Kidney epithelial cell (primary cell): ENCODE measurements at regions not wholly inside any gene's neighbourhood (a gene's known extent, or its start where the extent isn't known, plus 50 kb on each side); places are given as distances from the start of the nearest gene placed in this dataset.

Experiments used
- DNase-seq: peaks from one replicate; pipeline ENCODE4 v3.0.0-alpha.2; 2010; ENCODE audit warnings: low read depth
- H3K27me3 ChIP-seq: 2 replicates; pipeline ENCODE4 v1.6.0; 2011; ENCODE audit warnings: low read length; ENCODE audit not compliant: control insufficient read depth, insufficient read depth
- H3K36me3 ChIP-seq: 2 replicates; pipeline ENCODE4 v1.5.1; 2011; ENCODE audit warnings: low read length; ENCODE audit not compliant: control insufficient read depth, insufficient read depth
- H3K4me3 ChIP-seq: 2 replicates; pipeline ENCODE4 v1.5.1; 2011; ENCODE audit warnings: low read depth, mild to moderate bottlenecking, control low read depth, low read length
- CTCF ChIP-seq: IDR thresholded peaks from 2 replicates; pipeline ENCODE4 v1.5.1; 2011; ENCODE audit warnings: mild to moderate bottlenecking, moderate library complexity, low read length, control low read depth, inconsistent platforms; ENCODE audit not compliant: insufficient read depth, poor library complexity, severe bottlenecking

GRCh38 chr14:104388011-104388521 is 191.5 kb upstream of the C14orf180 start:
- DNase-seq, result no peak

GRCh38 chr14:104388541-104389325 is 190.8 kb upstream of the C14orf180 start:
- no peak for TF ChIP-seq CTCF
- no peak for DNase-seq
- Histone ChIP-seq H3K36me3 (no peaks in the 10 kb centered on the region), H3K4me3 (no peak overlapping the region), H3K27me3 (peaks cover 19% of the 10 kb centered on the region)

More at GRCh38 chr14:104388011-104388521, 191.5 kb upstream of the C14orf180 start:
- TF ChIP-seq CTCF, result no peak
- no peak overlapping the region for H3K4me3 ChIP-seq
- peaks cover 25% of the 10 kb centered on the region for H3K27me3 ChIP-seq
- H3K36me3 ChIP-seq, result no peaks in the 10 kb centered on the region

- no peak for TF ChIP-seq CTCF
- DNase-seq, result no peak
- H3K27me3 ChIP-seq, result peaks cover 11% of the 10 kb centered on the region
Observed at GRCh38 chr14:104389326-104390220, 190.0 kb upstream of the C14orf180 start.

GRCh38 chr14:104390221-104390931 is 189.2 kb upstream of the C14orf180 start:
- TF ChIP-seq CTCF, result no peak
- peaks cover 8% of the 10 kb centered on the region for H3K27me3 ChIP-seq
- DNase-seq, result no peak

More at GRCh38 chr14:104389326-104390220, 190.0 kb upstream of the C14orf180 start:
- no peak overlapping the region for H3K4me3 ChIP-seq
- no peaks in the 10 kb centered on the region for H3K36me3 ChIP-seq

GRCh38 chr14:104390941-104391901 is 188.3 kb upstream of the C14orf180 start:
- DNase-seq, result no peak
- H3K36me3 ChIP-seq, result no peaks in the 10 kb centered on the region
- no peak for TF ChIP-seq CTCF
- no peak overlapping the region for H3K4me3 ChIP-seq
- peaks cover 8% of the 10 kb centered on the region for H3K27me3 ChIP-seq

More at GRCh38 chr14:104390221-104390931, 189.2 kb upstream of the C14orf180 start:
- H3K36me3 ChIP-seq, result no peaks in the 10 kb centered on the region
- no peak overlapping the region for H3K4me3 ChIP-seq
